WTC11 (cell line): ENCODE measurements at regions not wholly inside any gene's neighbourhood (a gene's known extent, or its start where the extent isn't known, plus 50 kb on each side); places are given as distances from the start of the nearest gene placed in this dataset.

Experiments
- ATAC-seq: fragments of 200-7000 bp; cut with Tn5 transposase; 2 replicates; pipeline ENCODE4 v1.10.0; 2021; ENCODE audit warnings: mild to moderate bottlenecking, moderate library complexity
- CTCF ChIA-PET: fragments of 300-600 bp; sonication (Branson Sonifier 250); formaldehyde crosslinking; loops from one replicate; lab custom pipeline; 2021; ENCODE audit warnings: antibody characterized with exemption; lab: Charles Lee
- POLR2A ChIA-PET: fragments of 350-600 bp; sonication (Branson Sonifier 250); formaldehyde crosslinking; loops from one replicate; lab custom pipeline; 2021; ENCODE audit warnings: antibody characterized with exemption; lab: Charles Lee
- DNase-seq: peaks from one replicate; pipeline ENCODE4 v3.0.0; 2021; ENCODE audit warnings: low spot score
- H3K27ac Mint-ChIP-seq: 2 replicates; pipeline ENCODE4 v1.8.0; 2021; ENCODE audit warnings: mixed read lengths
- H3K27me3 Mint-ChIP-seq: 2 replicates; pipeline ENCODE4 v1.8.0; 2021; ENCODE audit warnings: low read depth, mild to moderate bottlenecking, moderate library complexity, mixed read lengths
- H3K36me3 Mint-ChIP-seq: 2 replicates; pipeline ENCODE4 v1.8.0; 2021; ENCODE audit warnings: mixed read lengths
- H3K4me1 Mint-ChIP-seq: 2 replicates; pipeline ENCODE4 v1.8.0; 2022; ENCODE audit warnings: mixed read lengths
- H3K4me3 Mint-ChIP-seq: 2 replicates; pipeline ENCODE4 v1.8.0; 2021; ENCODE audit warnings: mild to moderate bottlenecking, moderate library complexity, mixed read lengths
- H3K9me3 Mint-ChIP-seq: 2 replicates; pipeline ENCODE4 v1.8.0; 2021; ENCODE audit warnings: mixed read lengths
- ATF1 ChIP-seq: sonication (generic); formaldehyde crosslinking; IDR thresholded peaks from 2 replicates; pipeline ENCODE4 v1.8.1; 2023; ENCODE audit warnings: mild to moderate bottlenecking, moderate library complexity, missing genetic modification reagents
- ATF3 ChIP-seq: sonication (generic); formaldehyde crosslinking; conservative IDR thresholded peaks from 2 replicates; pipeline ENCODE4 v1.8.1; 2022; ENCODE audit warnings: mild to moderate bottlenecking, missing genetic modification reagents
- CREM ChIP-seq: sonication (generic); formaldehyde crosslinking; IDR thresholded peaks from 2 replicates; pipeline ENCODE4 v1.8.1; 2022; ENCODE audit warnings: mild to moderate bottlenecking, missing genetic modification reagents, moderate library complexity
- CTCF ChIP-seq: fragments of 200-600 bp; IDR thresholded peaks from 2 replicates; pipeline ENCODE4 v1.8.0; 2022; ENCODE audit warnings: antibody characterized with exemption
- ESRRA ChIP-seq: sonication (generic); formaldehyde crosslinking; IDR thresholded peaks from 2 replicates; pipeline ENCODE4 v1.8.1; 2022; ENCODE audit warnings: mild to moderate bottlenecking, missing genetic modification reagents, borderline replicate concordance
- FOXJ3 ChIP-seq: sonication (generic); formaldehyde crosslinking; IDR thresholded peaks from 2 replicates; pipeline ENCODE4 v1.9.0; 2021; ENCODE audit warnings: missing genetic modification reagents, mild to moderate bottlenecking, borderline replicate concordance
- GABPB1 ChIP-seq: sonication (generic); formaldehyde crosslinking; IDR thresholded peaks from 2 replicates; pipeline ENCODE4 v1.8.1; 2023; ENCODE audit warnings: mild to moderate bottlenecking, missing genetic modification reagents
- HMGA2 ChIP-seq: fragments of 250-450 bp; sonication (Bioruptor Pico); IDR thresholded peaks from 2 replicates; pipeline ENCODE4 v1.4.0; 2021; ENCODE audit warnings: mild to moderate bottlenecking, moderate library complexity
- JAZF1 ChIP-seq: fragments of 250-450 bp; sonication (Bioruptor Pico); IDR thresholded peaks from 2 replicates; pipeline ENCODE4 v1.9.0; 2021; ENCODE audit warnings: moderate library complexity, mild to moderate bottlenecking, inconsistent platforms
- MAX ChIP-seq: sonication (generic); formaldehyde crosslinking; IDR thresholded peaks from 2 replicates; pipeline ENCODE4 v1.8.0; 2022; ENCODE audit warnings: mild to moderate bottlenecking, missing genetic modification reagents
- NFE2L1 ChIP-seq: sonication (generic); formaldehyde crosslinking; IDR thresholded peaks from 2 replicates; pipeline ENCODE4 v1.8.1; 2023; ENCODE audit warnings: missing genetic modification reagents
- NFYB ChIP-seq: sonication (generic); formaldehyde crosslinking; conservative IDR thresholded peaks from 2 replicates; pipeline ENCODE4 v1.8.0; 2022; ENCODE audit warnings: low read depth, missing genetic modification reagents
- NR2C2 ChIP-seq: sonication (generic); formaldehyde crosslinking; IDR thresholded peaks from 2 replicates; pipeline ENCODE4 v1.8.0; 2022; ENCODE audit warnings: mild to moderate bottlenecking, missing genetic modification reagents
- PRRX2 ChIP-seq: fragments of 250-450 bp; sonication (Bioruptor Pico); IDR thresholded peaks from 2 replicates; pipeline ENCODE4 v1.8.0; 2021; ENCODE audit warnings: mild to moderate bottlenecking
- RELA ChIP-seq: sonication (generic); formaldehyde crosslinking; IDR thresholded peaks from 2 replicates; pipeline ENCODE4 v1.8.1; 2022; ENCODE audit warnings: missing genetic modification reagents, mild to moderate bottlenecking, borderline replicate concordance
- RORB ChIP-seq: fragments of 250-450 bp; sonication (Bioruptor Pico); IDR thresholded peaks from 2 replicates; pipeline ENCODE4 v1.9.0; 2021; ENCODE audit warnings: mild to moderate bottlenecking
- SP1 ChIP-seq: sonication (generic); formaldehyde crosslinking; conservative IDR thresholded peaks from 2 replicates; pipeline ENCODE4 v1.8.1; 2022; ENCODE audit warnings: missing genetic modification reagents
- TP53 ChIP-seq: sonication (generic); formaldehyde crosslinking; IDR thresholded peaks from 2 replicates; pipeline ENCODE4 v1.8.1; 2023; ENCODE audit warnings: mild to moderate bottlenecking, missing genetic modification reagents
- ZNF121 ChIP-seq: sonication (generic); formaldehyde crosslinking; IDR thresholded peaks from 2 replicates; pipeline ENCODE4 v1.8.0; 2023; ENCODE audit warnings: missing genetic modification reagents
- ZNF423 ChIP-seq: fragments of 250-450 bp; sonication (Bioruptor Pico); IDR thresholded peaks from 2 replicates; pipeline ENCODE4 v2.1.2; 2022; ENCODE audit warnings: mild to moderate bottlenecking, moderate library complexity
- ZNF512 ChIP-seq: sonication (generic); formaldehyde crosslinking; IDR thresholded peaks from 2 replicates; pipeline ENCODE4 v1.8.1; 2022; ENCODE audit warnings: missing genetic modification reagents, borderline replicate concordance
- TF ChIP-seq, protein P1 (sequence below): sonication (generic); formaldehyde crosslinking; IDR thresholded peaks from 2 replicates; pipeline ENCODE4 v1.8.0; 2023; ENCODE audit warnings: missing genetic modification reagents, mild to moderate bottlenecking, borderline replicate concordance
- TF ChIP-seq, protein P2 (sequence below): sonication (generic); formaldehyde crosslinking; IDR thresholded peaks from 2 replicates; pipeline ENCODE4 v1.8.0; 2022; ENCODE audit warnings: missing genetic modification reagents
- TF ChIP-seq, protein P3 (sequence below): sonication (generic); formaldehyde crosslinking; IDR thresholded peaks from 2 replicates; pipeline ENCODE4 v1.8.0; 2022; ENCODE audit warnings: mild to moderate bottlenecking, missing genetic modification reagents

DNA sequence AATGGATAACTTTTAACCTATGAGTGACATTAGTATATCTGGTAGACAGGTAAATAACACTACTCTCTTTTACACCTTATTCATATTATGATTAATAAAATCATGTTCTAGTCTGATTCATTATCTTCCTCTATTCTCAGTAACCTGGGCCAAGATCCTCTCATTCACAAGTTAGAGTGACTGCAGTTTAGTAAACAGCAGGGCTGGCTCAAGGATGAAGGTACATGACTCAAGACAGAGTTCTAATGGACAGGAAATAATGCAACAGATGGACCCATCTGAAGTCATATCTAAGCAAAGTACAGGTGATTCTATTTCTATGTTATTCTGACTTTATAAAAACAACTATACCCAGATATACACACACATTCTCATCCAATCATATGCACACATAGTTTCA is 582.5 kb upstream of the CDH18 start:
- peaks cover 1% of the 10 kb centered on the region for H3K4me1 Mint-ChIP-seq
- H3K9me3 Mint-ChIP-seq: no peaks in the 10 kb centered on the region
- CTCF ChIA-PET: no interaction called here
- TF ChIP-seq, protein P1, sequence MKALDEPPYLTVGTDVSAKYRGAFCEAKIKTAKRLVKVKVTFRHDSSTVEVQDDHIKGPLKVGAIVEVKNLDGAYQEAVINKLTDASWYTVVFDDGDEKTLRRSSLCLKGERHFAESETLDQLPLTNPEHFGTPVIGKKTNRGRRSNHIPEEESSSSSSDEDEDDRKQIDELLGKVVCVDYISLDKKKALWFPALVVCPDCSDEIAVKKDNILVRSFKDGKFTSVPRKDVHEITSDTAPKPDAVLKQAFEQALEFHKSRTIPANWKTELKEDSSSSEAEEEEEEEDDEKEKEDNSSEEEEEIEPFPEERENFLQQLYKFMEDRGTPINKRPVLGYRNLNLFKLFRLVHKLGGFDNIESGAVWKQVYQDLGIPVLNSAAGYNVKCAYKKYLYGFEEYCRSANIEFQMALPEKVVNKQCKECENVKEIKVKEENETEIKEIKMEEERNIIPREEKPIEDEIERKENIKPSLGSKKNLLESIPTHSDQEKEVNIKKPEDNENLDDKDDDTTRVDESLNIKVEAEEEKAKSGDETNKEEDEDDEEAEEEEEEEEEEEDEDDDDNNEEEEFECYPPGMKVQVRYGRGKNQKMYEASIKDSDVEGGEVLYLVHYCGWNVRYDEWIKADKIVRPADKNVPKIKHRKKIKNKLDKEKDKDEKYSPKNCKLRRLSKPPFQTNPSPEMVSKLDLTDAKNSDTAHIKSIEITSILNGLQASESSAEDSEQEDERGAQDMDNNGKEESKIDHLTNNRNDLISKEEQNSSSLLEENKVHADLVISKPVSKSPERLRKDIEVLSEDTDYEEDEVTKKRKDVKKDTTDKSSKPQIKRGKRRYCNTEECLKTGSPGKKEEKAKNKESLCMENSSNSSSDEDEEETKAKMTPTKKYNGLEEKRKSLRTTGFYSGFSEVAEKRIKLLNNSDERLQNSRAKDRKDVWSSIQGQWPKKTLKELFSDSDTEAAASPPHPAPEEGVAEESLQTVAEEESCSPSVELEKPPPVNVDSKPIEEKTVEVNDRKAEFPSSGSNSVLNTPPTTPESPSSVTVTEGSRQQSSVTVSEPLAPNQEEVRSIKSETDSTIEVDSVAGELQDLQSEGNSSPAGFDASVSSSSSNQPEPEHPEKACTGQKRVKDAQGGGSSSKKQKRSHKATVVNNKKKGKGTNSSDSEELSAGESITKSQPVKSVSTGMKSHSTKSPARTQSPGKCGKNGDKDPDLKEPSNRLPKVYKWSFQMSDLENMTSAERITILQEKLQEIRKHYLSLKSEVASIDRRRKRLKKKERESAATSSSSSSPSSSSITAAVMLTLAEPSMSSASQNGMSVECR: no peak
- no peak for TF ChIP-seq ZNF121 (CRISPR knock-in tag)
- TF ChIP-seq SP1 (CRISPR knock-in tag): no peak
- TF ChIP-seq NR2C2 (CRISPR knock-in tag): no peak
- TF ChIP-seq GABPB1 (CRISPR knock-in tag): no peak
- TF ChIP-seq, protein P2, sequence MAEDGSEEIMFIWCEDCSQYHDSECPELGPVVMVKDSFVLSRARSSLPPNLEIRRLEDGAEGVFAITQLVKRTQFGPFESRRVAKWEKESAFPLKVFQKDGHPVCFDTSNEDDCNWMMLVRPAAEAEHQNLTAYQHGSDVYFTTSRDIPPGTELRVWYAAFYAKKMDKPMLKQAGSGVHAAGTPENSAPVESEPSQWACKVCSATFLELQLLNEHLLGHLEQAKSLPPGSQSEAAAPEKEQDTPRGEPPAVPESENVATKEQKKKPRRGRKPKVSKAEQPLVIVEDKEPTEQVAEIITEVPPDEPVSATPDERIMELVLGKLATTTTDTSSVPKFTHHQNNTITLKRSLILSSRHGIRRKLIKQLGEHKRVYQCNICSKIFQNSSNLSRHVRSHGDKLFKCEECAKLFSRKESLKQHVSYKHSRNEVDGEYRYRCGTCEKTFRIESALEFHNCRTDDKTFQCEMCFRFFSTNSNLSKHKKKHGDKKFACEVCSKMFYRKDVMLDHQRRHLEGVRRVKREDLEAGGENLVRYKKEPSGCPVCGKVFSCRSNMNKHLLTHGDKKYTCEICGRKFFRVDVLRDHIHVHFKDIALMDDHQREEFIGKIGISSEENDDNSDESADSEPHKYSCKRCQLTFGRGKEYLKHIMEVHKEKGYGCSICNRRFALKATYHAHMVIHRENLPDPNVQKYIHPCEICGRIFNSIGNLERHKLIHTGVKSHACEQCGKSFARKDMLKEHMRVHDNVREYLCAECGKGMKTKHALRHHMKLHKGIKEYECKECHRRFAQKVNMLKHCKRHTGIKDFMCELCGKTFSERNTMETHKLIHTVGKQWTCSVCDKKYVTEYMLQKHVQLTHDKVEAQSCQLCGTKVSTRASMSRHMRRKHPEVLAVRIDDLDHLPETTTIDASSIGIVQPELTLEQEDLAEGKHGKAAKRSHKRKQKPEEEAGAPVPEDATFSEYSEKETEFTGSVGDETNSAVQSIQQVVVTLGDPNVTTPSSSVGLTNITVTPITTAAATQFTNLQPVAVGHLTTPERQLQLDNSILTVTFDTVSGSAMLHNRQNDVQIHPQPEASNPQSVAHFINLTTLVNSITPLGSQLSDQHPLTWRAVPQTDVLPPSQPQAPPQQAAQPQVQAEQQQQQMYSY (CRISPR knock-in tag): no peak
- no peak for TF ChIP-seq ZNF423 (CRISPR knock-in tag)
- TF ChIP-seq NFE2L1 (CRISPR knock-in tag): no peak
- no peak for TF ChIP-seq ATF3
- TF ChIP-seq, protein P3, sequence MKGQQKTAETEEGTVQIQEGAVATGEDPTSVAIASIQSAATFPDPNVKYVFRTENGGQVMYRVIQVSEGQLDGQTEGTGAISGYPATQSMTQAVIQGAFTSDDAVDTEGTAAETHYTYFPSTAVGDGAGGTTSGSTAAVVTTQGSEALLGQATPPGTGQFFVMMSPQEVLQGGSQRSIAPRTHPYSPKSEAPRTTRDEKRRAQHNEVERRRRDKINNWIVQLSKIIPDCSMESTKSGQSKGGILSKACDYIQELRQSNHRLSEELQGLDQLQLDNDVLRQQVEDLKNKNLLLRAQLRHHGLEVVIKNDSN (CRISPR knock-in tag): no peak
- no peak for TF ChIP-seq TP53 (CRISPR knock-in tag)
- no peak for TF ChIP-seq PRRX2 (CRISPR knock-in tag)
- no peak for TF ChIP-seq ZNF512 (CRISPR knock-in tag)
- TF ChIP-seq ESRRA (CRISPR knock-in tag): no peak
- H3K4me3 Mint-ChIP-seq: no peak overlapping the region
- H3K36me3 Mint-ChIP-seq: no peaks in the 10 kb centered on the region
- DNase-seq: no peak
- no peak overlapping the region for H3K27ac Mint-ChIP-seq
- POLR2A ChIA-PET: no interaction called here
- no peaks in the 10 kb centered on the region for H3K27me3 Mint-ChIP-seq
- no peak for ATAC-seq

GRCh38 chr5:20562544-20562943 is 574.5 kb upstream of the CDH18 start:
- POLR2A ChIA-PET: no interaction called here
- H3K4me1 Mint-ChIP-seq: no peaks in the 10 kb centered on the region
- H3K27ac Mint-ChIP-seq: no peak overlapping the region
- no peak for ATAC-seq
- CTCF ChIA-PET: no interaction called here
- H3K4me3 Mint-ChIP-seq: no peak overlapping the region
- no peaks in the 10 kb centered on the region for H3K9me3 Mint-ChIP-seq
- no peaks in the 10 kb centered on the region for H3K36me3 Mint-ChIP-seq
- no peak for DNase-seq
- H3K27me3 Mint-ChIP-seq: no peaks in the 10 kb centered on the region
- TF ChIP-seq MAX (CRISPR knock-in tag) (no peak), ATF1 (CRISPR knock-in tag) (no peak), CTCF (no peak), NFYB (no peak), FOXJ3 (CRISPR knock-in tag) (no peak), JAZF1 (CRISPR knock-in tag) (no peak), HMGA2 (CRISPR knock-in tag) (no peak), RELA (CRISPR knock-in tag) (no peak), CREM (no peak), RORB (CRISPR knock-in tag) (no peak), ESRRA (CRISPR knock-in tag) (no peak)
